H4 (cell line): ENCODE measurements at regions not wholly inside any gene's neighbourhood (a gene's known extent, or its start where the extent isn't known, plus 50 kb on each side); places are given as distances from the start of the nearest gene placed in this dataset.
A peak's percentile ranks its signal among the peaks of the same experiment; 100 is the strongest.

Experiments used
- DNase-seq: peaks from one replicate; pipeline ENCODE4 v3.0.0-alpha.2; 2015; ENCODE audit warnings: low spot score

- DNase-seq: no peak
Measured at GRCh38 chr2:2719781-2720180, 388.7 kb upstream of the MYT1L start.

- no peak for DNase-seq
Measured at GRCh38 chr2:2719015-2719414, 387.9 kb upstream of the MYT1L start.

GRCh38 chr2:2717406-2717805 lies 386.3 kb upstream of the MYT1L start:
- no peak for DNase-seq

GRCh38 chr2:2716771-2717170 lies 385.7 kb upstream of the MYT1L start:
- DNase-seq: no peak

GRCh38 chr2:2715036-2715818 lies 384.2 kb upstream of the MYT1L start:
- DNase-seq: no peak

GRCh38 chr2:2714408-2714807 lies 383.3 kb upstream of the MYT1L start:
- DNase-seq: no peak

- DNase-seq: no peak
Measured at GRCh38 chr2:2709431-2709770, 378.3 kb upstream of the MYT1L start.

GRCh38 chr2:2708575-2709430 lies 377.7 kb upstream of the MYT1L start:
- no peak for DNase-seq

- DNase-seq: no peak
Measured at GRCh38 chr2:2707206-2707991, 376.3 kb upstream of the MYT1L start.

- no peak for DNase-seq
Measured at GRCh38 chr2:2706306-2706705, 375.2 kb upstream of the MYT1L start.

GRCh38 chr2:2705871-2706270 lies 374.8 kb upstream of the MYT1L start:
- DNase-seq: no peak

- DNase-seq: no peak
Measured at GRCh38 chr2:2704428-2705090, 373.5 kb upstream of the MYT1L start.

GRCh38 chr2:2703762-2704427 lies 372.8 kb upstream of the MYT1L start:
- no peak for DNase-seq

GRCh38 chr2:2703172-2703571 lies 372.1 kb upstream of the MYT1L start:
- DNase-seq: no peak

- DNase-seq: no peak
Measured at GRCh38 chr2:2702385-2702784, 371.3 kb upstream of the MYT1L start.

GRCh38 chr2:2701813-2702212 lies 370.7 kb upstream of the MYT1L start:
- DNase-seq: no peak

GRCh38 chr2:2701176-2701781 lies 370.2 kb upstream of the MYT1L start:
- DNase-seq: no peak

GRCh38 chr2:2699121-2699505 lies 368.0 kb upstream of the MYT1L start:
- no peak for DNase-seq

GRCh38 chr2:2698182-2699120 lies 367.4 kb upstream of the MYT1L start:
- peak; percentile 14 for DNase-seq
